ENCODE measurements at regions not wholly inside any gene's neighbourhood (a gene's known extent, or its start where the extent isn't known, plus 50 kb on each side); places are given as distances from the start of the nearest gene placed in this dataset.

GRCh38 chr6:105650347-105650746 is 247.5 kb upstream of the PREP start:
- no peak for TF ChIP-seq ZNF70 (CRISPR knock-in tag; IDR thresholded peaks at IDR 0.05)
- TF ChIP-seq ZNF8 (CRISPR knock-in tag; IDR thresholded peaks at IDR 0.05), result no peak
- TF ChIP-seq OSR1 (CRISPR knock-in tag; IDR thresholded peaks at IDR 0.05), result no peak
- TF ChIP-seq POU6F1 (CRISPR knock-in tag; IDR thresholded peaks at IDR 0.05; ENCODE audit: borderline replicate concordance, low read depth), result no peak
- no peak for TF ChIP-seq PATZ1 (CRISPR knock-in tag; IDR thresholded peaks at IDR 0.05; ENCODE audit: borderline replicate concordance)
- no peak for TF ChIP-seq ISL1 (CRISPR knock-in tag; IDR thresholded peaks at IDR 0.05)
- TF ChIP-seq ARNTL (CRISPR knock-in tag; IDR thresholded peaks at IDR 0.05; ENCODE audit: borderline replicate concordance, low read depth), result no peak
- TF ChIP-seq TOX (CRISPR knock-in tag; IDR thresholded peaks at IDR 0.05; ENCODE audit: borderline replicate concordance), result no peak
- ATAC-seq, result no peak

DNA sequence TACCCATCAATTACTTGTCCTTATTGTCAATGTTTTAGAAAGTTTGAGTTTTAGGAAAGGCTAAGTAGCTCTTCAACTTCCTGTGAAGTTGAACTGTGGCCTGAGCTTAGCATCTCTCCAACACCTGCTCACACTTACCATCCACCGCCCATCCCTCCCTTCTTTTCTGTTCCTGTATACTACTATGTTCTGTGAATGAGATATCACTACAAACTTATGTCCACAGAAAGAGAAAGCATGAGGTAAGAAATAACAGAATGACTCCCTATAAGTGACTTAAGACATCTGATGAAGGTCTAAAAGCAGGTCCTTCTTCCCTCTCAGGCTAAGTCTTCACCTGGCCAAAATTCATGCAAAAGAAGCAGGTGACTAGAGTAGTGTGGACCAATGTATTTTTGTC is 246.3 kb upstream of the PREP start:
- ATAC-seq, result no peak

DNA sequence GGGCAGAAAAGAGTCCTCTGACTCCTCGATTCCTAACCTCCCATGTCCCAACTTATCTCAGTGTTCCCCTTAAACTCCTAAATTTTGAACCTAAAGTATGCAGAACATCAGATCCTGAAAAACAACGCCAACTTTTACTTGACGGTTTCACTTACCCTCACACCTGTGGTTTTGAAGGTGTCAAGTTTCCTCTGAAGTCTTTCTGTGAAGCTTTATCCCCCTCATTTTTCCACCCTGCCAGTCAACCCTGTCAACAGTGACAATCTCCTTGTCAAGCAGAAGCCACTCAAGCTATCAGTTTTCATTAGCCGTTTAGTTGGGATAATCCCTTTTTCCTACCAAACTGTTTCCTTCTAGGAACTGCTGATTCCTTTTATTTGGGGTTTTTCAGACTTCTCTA is 245.4 kb upstream of the PREP start:
- ATAC-seq, result no peak
- TF ChIP-seq ISL1 (CRISPR knock-in tag; IDR thresholded peaks at IDR 0.05), result no peak
- no peak for TF ChIP-seq ZFP3 (CRISPR knock-in tag; IDR thresholded peaks at IDR 0.05)
- no peak for TF ChIP-seq TSHZ2 (CRISPR knock-in tag; IDR thresholded peaks at IDR 0.05)
- TF ChIP-seq RARB (CRISPR knock-in tag; IDR thresholded peaks at IDR 0.05), result no peak
- no peak for TF ChIP-seq ZC3H10 (CRISPR knock-in tag; IDR thresholded peaks at IDR 0.05)
- TF ChIP-seq SNAI2 (CRISPR knock-in tag; IDR thresholded peaks at IDR 0.05), result no peak
- no peak for TF ChIP-seq BACH2 (CRISPR knock-in tag; IDR thresholded peaks at IDR 0.05; ENCODE audit: borderline replicate concordance)

More for the DNA sequence above, 246.3 kb upstream of the PREP start:
- TF ChIP-seq ARNTL (CRISPR knock-in tag; IDR thresholded peaks at IDR 0.05; ENCODE audit: borderline replicate concordance, low read depth), result no peak
- TF ChIP-seq ZNF565 (CRISPR knock-in tag; conservative IDR thresholded peaks at IDR 0.05; ENCODE audit: low read depth), result no peak
- no peak for TF ChIP-seq ZNF8 (CRISPR knock-in tag; IDR thresholded peaks at IDR 0.05)
- TF ChIP-seq BACH2 (CRISPR knock-in tag; IDR thresholded peaks at IDR 0.05; ENCODE audit: borderline replicate concordance), result no peak
- no peak for TF ChIP-seq RARB (CRISPR knock-in tag; IDR thresholded peaks at IDR 0.05)
- TF ChIP-seq PPARA (CRISPR knock-in tag; IDR thresholded peaks at IDR 0.05; ENCODE audit: borderline replicate concordance), result no peak
- TF ChIP-seq PATZ1 (CRISPR knock-in tag; IDR thresholded peaks at IDR 0.05; ENCODE audit: borderline replicate concordance), result no peak
- no peak for TF ChIP-seq CSRNP3 (CRISPR knock-in tag; IDR thresholded peaks at IDR 0.05)
- TF ChIP-seq CSDC2 (CRISPR knock-in tag; IDR thresholded peaks at IDR 0.05), result no peak
- TF ChIP-seq, protein P1, sequence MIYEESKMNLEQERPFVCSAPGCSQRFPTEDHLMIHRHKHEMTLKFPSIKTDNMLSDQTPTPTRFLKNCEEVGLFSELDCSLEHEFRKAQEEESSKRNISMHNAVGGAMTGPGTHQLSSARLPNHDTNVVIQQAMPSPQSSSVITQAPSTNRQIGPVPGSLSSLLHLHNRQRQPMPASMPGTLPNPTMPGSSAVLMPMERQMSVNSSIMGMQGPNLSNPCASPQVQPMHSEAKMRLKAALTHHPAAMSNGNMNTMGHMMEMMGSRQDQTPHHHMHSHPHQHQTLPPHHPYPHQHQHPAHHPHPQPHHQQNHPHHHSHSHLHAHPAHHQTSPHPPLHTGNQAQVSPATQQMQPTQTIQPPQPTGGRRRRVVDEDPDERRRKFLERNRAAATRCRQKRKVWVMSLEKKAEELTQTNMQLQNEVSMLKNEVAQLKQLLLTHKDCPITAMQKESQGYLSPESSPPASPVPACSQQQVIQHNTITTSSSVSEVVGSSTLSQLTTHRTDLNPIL (CRISPR knock-in tag; IDR thresholded peaks at IDR 0.05; ENCODE audit: low read depth), result no peak

All from SK-N-SH treated with all-trans-retinoic acid at 6 μM for 48 hours (cell line).